ENCODE measurements at regions not wholly inside any gene's neighbourhood (a gene's known extent, or its start where the extent isn't known, plus 50 kb on each side); places are given as distances from the start of the nearest gene placed in this dataset.

DNA sequence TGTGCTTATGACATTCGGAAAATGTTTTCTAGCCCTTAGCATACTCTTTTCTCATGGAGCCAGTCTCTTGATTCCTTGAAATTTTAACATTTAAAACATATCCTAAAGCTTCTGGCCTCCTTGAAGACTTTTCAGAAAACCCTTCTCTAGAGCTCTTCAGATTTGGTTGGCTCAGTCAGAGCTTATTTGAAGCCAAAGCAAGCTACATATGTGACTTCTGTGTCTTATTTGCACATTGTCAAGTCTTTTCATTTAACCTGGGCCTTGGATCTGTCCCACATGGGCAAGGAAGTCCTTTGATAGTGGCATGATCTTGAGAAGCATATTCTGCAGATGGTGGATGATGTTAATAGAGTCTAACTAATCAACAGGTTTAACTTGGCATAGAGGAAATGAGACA lies 116.5 kb downstream of the LACC1 start:
- TF ChIP-seq, protein P1, sequence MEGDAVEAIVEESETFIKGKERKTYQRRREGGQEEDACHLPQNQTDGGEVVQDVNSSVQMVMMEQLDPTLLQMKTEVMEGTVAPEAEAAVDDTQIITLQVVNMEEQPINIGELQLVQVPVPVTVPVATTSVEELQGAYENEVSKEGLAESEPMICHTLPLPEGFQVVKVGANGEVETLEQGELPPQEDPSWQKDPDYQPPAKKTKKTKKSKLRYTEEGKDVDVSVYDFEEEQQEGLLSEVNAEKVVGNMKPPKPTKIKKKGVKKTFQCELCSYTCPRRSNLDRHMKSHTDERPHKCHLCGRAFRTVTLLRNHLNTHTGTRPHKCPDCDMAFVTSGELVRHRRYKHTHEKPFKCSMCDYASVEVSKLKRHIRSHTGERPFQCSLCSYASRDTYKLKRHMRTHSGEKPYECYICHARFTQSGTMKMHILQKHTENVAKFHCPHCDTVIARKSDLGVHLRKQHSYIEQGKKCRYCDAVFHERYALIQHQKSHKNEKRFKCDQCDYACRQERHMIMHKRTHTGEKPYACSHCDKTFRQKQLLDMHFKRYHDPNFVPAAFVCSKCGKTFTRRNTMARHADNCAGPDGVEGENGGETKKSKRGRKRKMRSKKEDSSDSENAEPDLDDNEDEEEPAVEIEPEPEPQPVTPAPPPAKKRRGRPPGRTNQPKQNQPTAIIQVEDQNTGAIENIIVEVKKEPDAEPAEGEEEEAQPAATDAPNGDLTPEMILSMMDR (IDR thresholded peaks at IDR 0.05), result no peak
- no peak for TF ChIP-seq POLR2A (IDR thresholded peaks at IDR 0.05)

Data from suprapubic skin (tissue), 3 donors.